ENCODE measurements at regions not wholly inside any gene's neighbourhood (a gene's known extent, or its start where the extent isn't known, plus 50 kb on each side); places are given as distances from the start of the nearest gene placed in this dataset.
"Not testable (repeated sequence)": the region's sequence is repeated elsewhere in the genome, so short reads cannot be mapped to it uniquely, and the experiment has no call there.

- no peak for ATAC-seq
Observed at GRCh38 chr17:51347851-51348584, 87.7 kb downstream of the UTP18 start.

GRCh38 chr17:51351080-51351479 lies 90.7 kb downstream of the UTP18 start:
- ATAC-seq, result no peak

More at GRCh38 chr17:51347851-51348584, 87.7 kb downstream of the UTP18 start:
- DNase-seq, result no peak

GRCh38 chr17:51351890-51352289 lies 91.5 kb downstream of the UTP18 start:
- DNase-seq (no peak), ATAC-seq (no peak)

More at GRCh38 chr17:51351080-51351479, 90.7 kb downstream of the UTP18 start:
- DNase-seq, result no peak

GRCh38 chr17:51352798-51353197 lies 92.5 kb downstream of the UTP18 start:
- DNase-seq (no peak), ATAC-seq (no peak)

GRCh38 chr17:51353296-51353695 lies 93.0 kb downstream of the UTP18 start:
- no peak for ATAC-seq

GRCh38 chr17:51354936-51355335 lies 94.6 kb downstream of the UTP18 start:
- no peak for DNase-seq
- ATAC-seq, result no peak

More at GRCh38 chr17:51353296-51353695, 93.0 kb downstream of the UTP18 start:
- no peak for DNase-seq

- DNase-seq, result no peak
- ATAC-seq, result no peak
Observed at GRCh38 chr17:51355441-51356410, 95.4 kb downstream of the UTP18 start.

GRCh38 chr17:51359055-51359454 lies 98.7 kb downstream of the UTP18 start:
- no peak for DNase-seq

GRCh38 chr17:51362811-51363585 lies 102.7 kb downstream of the UTP18 start:
- no peak for DNase-seq
- no peak for ATAC-seq

More at GRCh38 chr17:51359055-51359454, 98.7 kb downstream of the UTP18 start:
- ATAC-seq, result no peak

- ATAC-seq (no peak), DNase-seq (peak; percentile 6)
Observed at GRCh38 chr17:51365090-51365489, 104.7 kb downstream of the UTP18 start.

- ATAC-seq, result no peak
- no peak for DNase-seq
Observed at GRCh38 chr17:51366866-51367265, 106.5 kb downstream of the UTP18 start.

- not testable (repeated sequence) for DNase-seq, ATAC-seq
Observed at GRCh38 chr17:51367836-51368235, 107.5 kb downstream of the UTP18 start.

- peak; percentile 31 for DNase-seq
- peak; percentile 72 for ATAC-seq
Observed at GRCh38 chr17:51371732-51372151, 111.4 kb downstream of the UTP18 start.

GRCh38 chr17:51372345-51373004 lies 112.1 kb downstream of the UTP18 start:
- peak; percentile 17 for DNase-seq
- ATAC-seq, result peak; percentile 55

- ATAC-seq, result no peak
- DNase-seq, result no peak
Observed at GRCh38 chr17:51373489-51374152, 113.3 kb downstream of the UTP18 start.

GRCh38 chr17:51374209-51374608 lies 113.9 kb downstream of the UTP18 start:
- no peak for DNase-seq
- no peak for ATAC-seq

- no peak for ATAC-seq
- no peak for DNase-seq
Observed at GRCh38 chr17:51375771-51376170, 115.4 kb downstream of the UTP18 start.

GRCh38 chr17:51376739-51377138 lies 116.4 kb downstream of the UTP18 start:
- DNase-seq (no peak), ATAC-seq (no peak)

- DNase-seq (no peak), ATAC-seq (peak; percentile 43)
Observed at GRCh38 chr17:51381262-51381661, 120.9 kb downstream of the UTP18 start.

- ATAC-seq (no peak), DNase-seq (no peak)
Observed at GRCh38 chr17:51385208-51385607, 124.9 kb downstream of the UTP18 start.

GRCh38 chr17:51387582-51387981 lies 127.2 kb downstream of the UTP18 start:
- no peak for DNase-seq
- ATAC-seq, result no peak

Measured in stimulated activated naive CD8-positive, alpha-beta T cell treated with anti-CD3 and anti-CD28 coated beads, Interleukin-15, Interleukin-2, amounts not matched to agents 100 U/mL and 50 U/mL, for 24 hours (primary cell).